Right forelimb (tissue), 1 donor: ENCODE measurements at regions not wholly inside any gene's neighbourhood (a gene's known extent, or its start where the extent isn't known, plus 50 kb on each side); places are given as distances from the start of the nearest gene placed in this dataset.

ENCODE experiments used
- DNase-seq: peaks from one replicate; pipeline ENCODE4 v3.0.0-alpha.2; 2018

DNA sequence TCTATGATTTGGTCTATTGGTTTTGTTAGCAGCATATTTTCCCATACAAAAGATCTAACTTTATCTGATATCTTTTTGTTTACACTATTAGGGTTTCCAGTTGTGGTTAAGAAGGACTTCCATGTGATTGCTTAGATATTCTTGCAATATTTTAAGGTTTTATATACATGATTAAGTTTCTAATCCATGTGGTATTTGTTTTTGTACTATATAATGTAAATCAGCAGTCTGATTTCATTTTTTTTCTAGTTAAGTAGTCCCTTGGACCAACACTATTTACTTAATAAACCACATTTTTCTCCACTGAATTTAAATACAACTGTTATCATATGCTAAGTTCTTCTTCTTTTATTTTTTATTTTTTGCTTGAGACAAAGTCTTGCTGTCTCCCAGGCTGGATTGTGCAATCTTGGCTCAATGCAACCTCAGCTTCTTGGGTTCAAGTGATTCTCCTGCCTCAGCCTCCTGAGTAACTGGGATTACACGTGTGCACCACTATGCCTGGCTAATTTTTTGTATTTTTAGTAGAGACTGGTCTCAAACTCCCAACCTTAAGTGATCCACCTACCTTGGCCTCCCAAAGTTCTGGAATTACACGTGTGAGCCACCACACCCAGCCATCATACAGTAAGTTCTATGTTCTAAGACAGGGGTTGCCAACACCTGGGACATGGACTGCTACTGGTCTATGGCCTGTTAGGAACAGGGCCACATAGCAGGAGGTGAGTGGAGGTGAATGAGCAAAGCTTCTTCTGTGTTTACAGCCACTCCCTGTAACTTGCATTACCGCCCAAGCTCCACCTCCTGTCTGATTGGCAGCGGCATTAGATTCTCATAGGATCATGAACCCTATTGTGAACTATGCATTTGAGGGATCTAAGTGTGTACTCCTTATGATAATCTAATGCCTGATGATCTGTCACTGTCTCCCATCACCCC is 58.5 kb upstream of the RAB27B start:
- no peak for DNase-seq

DNA sequence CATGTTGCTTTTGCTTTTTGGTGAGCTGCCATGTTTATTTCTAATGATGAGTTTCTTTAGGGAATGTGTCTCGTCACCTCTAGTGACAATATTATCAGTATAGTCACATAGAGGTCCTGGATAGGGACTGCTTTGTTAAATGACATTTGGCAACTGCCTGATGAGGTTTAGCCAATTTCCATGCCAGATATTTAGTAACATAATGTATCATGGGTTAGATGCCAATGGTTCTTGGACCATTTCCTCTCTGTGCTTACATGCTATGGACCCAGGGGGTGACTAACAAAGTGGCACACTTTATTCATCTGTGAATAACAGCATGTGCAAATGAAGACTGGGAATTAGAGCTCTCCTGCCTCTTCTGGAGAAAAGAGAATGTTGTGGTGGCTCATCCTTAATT is 56.2 kb upstream of the RAB27B start:
- DNase-seq, result no peak

DNA sequence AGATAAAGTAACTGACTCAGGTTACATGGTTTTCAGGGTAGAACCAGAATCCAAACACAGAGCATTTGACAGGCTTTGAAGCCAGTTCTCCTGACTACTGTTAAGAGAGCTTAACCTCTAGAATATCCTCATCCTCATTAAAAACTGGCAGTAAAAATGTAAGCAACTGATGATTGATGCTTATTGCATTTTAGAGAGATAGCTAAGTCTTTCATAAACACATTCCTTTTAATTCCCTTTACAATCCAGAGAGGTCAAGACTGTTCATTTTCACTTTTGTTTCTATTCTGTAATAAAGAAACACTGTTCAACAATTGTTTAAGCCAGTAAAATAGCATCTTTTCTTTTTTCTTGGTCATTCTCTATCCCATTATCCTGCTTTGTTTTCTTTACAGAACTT is 53.9 kb upstream of the RAB27B start:
- no peak for DNase-seq

DNA sequence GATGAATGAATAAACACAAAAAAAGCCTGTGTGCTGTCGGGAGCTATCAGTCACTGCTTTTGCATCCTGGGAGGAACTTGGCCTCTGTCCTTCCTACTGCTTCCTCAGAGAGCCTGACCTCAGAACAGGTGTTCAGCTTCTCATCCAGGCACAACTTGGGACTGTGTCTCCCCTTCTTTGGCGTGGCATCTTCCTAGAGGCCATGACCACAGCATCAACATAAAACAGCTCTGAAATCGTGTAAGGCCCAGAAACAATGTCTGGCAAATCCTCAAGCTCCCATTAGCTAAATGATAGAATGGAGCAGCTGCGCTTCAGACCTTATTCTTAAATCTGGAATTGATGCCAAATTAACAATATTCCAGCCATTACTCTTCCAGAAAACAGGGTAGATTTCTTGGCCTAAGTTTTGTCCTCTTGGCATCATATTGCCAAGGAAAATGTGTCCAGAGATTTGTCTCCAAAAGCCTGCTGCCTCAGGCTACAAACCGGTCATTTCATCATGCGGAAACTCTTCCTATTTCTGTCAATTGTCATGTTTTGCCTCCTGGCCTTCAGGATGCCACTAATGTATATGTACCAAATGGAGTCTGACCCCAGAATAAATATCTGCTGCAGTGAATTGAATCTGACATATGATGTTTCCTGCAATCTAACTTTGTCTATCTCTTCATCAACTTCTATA is 53.2 kb upstream of the RAB27B start:
- DNase-seq, result no peak

DNA sequence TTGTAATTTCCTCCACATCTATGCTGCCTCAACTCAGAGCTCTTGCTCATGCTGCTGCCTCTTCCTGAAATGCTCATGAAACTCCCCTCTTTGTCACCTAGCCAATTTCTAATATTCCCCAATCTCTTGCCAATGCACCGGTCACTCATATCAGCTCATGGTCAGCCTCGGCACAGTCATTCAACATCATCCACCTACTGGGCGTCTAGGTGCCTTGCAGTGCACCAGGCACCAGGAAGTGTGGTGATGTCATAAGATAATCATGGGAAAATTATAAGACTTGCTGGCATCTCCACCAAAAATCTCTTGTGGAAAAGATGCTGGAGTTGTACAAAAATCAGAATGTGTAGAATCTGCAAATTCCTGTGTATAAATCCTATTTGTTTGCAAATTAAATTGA is 52.6 kb upstream of the RAB27B start:
- DNase-seq, result no peak

DNA sequence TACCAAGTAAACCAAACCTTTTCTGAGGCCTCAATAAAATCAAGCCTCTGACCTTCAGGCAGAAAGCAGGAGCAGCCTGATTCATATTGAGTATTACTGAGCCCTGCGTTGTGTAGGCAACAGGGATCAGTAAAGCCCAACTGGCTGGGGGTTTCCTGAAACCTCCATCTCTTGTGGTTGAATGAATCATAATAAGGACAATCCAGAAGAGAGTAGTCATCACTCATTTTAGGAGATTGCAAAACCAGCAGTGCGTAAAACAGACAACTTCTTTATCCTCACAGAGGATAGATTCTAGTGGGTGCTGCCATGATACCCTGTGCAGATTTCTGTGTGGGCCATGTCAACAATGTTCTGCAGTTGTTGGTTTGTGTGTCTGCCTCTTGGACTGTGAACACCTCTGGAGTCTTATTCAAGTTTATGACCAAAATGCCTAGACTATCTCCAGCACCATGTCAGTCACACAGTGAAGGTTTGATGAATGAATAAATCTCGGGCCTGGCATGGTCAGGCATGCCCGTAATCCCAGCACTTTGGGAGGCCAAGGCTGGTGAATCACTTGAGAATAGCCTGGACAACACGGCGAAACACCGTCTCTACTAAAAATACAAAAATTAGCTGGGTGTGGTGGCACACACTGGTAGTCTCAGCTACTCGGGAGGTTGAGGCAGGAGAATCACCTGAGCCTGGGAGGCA is 51.8 kb upstream of the RAB27B start:
- DNase-seq, result no peak

DNA sequence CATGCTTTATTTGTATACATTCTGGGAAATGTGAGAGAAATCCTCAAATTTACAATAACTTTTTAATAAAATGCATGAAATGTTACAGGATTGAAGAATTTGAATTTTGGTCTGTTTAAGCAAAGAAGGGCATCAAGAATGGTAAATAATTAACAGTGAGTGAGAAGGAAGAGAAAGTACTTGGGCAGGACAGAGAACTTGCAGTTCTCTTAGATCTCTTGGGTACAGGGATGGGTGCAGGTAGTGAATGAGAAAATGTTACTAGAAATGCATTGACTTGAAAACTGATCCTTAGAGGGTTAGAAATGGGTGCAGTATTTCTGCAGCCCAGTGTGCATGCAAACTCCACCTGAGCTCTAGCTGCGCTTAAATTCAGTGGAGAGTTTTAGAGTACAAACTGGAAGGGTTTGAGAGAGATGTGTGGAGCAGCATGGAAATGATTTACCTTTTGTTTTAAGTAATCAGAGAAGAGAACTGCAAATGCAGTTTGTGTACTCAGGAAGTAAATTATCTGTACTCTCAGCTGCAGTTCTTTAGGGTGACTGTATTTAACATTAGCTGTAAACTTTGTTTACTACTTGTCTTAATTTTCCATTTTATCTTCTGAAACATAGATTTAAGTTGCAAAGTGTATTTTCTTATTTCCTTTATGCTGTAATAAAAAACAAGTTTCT is 51.0 kb upstream of the RAB27B start:
- no peak for DNase-seq

DNA sequence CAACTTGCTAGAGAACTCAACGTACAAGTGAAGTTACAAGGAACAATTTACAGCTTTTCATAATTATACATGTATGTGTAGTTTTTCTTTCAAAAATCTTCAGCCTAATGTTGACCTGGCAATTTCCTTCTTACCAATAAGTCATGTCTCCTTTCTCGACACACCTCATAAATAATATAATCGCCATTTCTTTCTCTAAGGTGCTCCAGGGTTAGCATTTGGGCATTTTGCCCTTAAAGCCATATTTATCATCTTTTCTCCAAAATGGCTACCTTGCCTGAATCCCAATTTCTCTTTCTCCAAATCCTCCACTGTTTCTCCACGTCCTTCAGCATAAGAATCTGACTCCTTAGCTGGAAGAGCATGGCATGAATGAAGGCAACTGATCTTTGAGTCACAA is 50.3 kb upstream of the RAB27B start:
- no peak for DNase-seq
